ENCODE measurements at regions not wholly inside any gene's neighbourhood (a gene's known extent, or its start where the extent isn't known, plus 50 kb on each side); places are given as distances from the start of the nearest gene placed in this dataset.
"Not testable (repeated sequence)": the region's sequence is repeated elsewhere in the genome, so short reads cannot be mapped to it uniquely, and the experiment has no call there.

- no peak for DNase-seq (ENCODE audit: low spot score)
These were observed 605.8 kb upstream of the CDH11 start for GRCh38 chr16:65727534-65728137.

- DNase-seq (ENCODE audit: low spot score): no peak
These were observed 603.4 kb upstream of the CDH11 start for GRCh38 chr16:65725156-65725845.

- DNase-seq (ENCODE audit: low spot score): no peak
These were observed 600.6 kb upstream of the CDH11 start for GRCh38 chr16:65722429-65722828.

GRCh38 chr16:65717846-65718245 is 596.0 kb upstream of the CDH11 start:
- no peak for DNase-seq (ENCODE audit: low spot score)

GRCh38 chr16:65716737-65717700 is 595.2 kb upstream of the CDH11 start:
- DNase-seq (ENCODE audit: low spot score): no peak

GRCh38 chr16:65713181-65713808 is 591.4 kb upstream of the CDH11 start:
- DNase-seq (ENCODE audit: low spot score): no peak

- DNase-seq (ENCODE audit: low spot score): no peak
These were observed 588.2 kb upstream of the CDH11 start for GRCh38 chr16:65710107-65710506.

GRCh38 chr16:65704866-65705265 is 583.0 kb upstream of the CDH11 start:
- no peak for DNase-seq (ENCODE audit: low spot score)

- DNase-seq (ENCODE audit: low spot score): no peak
These were observed 581.0 kb upstream of the CDH11 start for GRCh38 chr16:65702707-65703402.

GRCh38 chr16:65700596-65700995 is 578.7 kb upstream of the CDH11 start:
- no peak for DNase-seq (ENCODE audit: low spot score)

- no peak for DNase-seq (ENCODE audit: low spot score)
These were observed 577.0 kb upstream of the CDH11 start for GRCh38 chr16:65698791-65699321.

- DNase-seq (ENCODE audit: low spot score): no peak
These were observed 575.7 kb upstream of the CDH11 start for GRCh38 chr16:65697521-65697920.

GRCh38 chr16:65697065-65697464 is 575.2 kb upstream of the CDH11 start:
- no peak for DNase-seq (ENCODE audit: low spot score)

- DNase-seq (ENCODE audit: low spot score): not testable (repeated sequence)
These were observed 570.0 kb upstream of the CDH11 start for GRCh38 chr16:65691846-65692245.

- no peak for DNase-seq (ENCODE audit: low spot score)
These were observed 567.9 kb upstream of the CDH11 start for GRCh38 chr16:65689726-65690125.

- no peak for DNase-seq (ENCODE audit: low spot score)
These were observed 566.4 kb upstream of the CDH11 start for GRCh38 chr16:65688301-65688700.

- no peak for DNase-seq (ENCODE audit: low spot score)
These were observed 562.4 kb upstream of the CDH11 start for GRCh38 chr16:65684230-65684629.

- DNase-seq (ENCODE audit: low spot score): no peak
These were observed 559.5 kb upstream of the CDH11 start for GRCh38 chr16:65681406-65681805.

GRCh38 chr16:65679785-65680184 is 557.9 kb upstream of the CDH11 start:
- no peak for DNase-seq (ENCODE audit: low spot score)

- no peak for DNase-seq (ENCODE audit: low spot score)
These were observed 553.3 kb upstream of the CDH11 start for GRCh38 chr16:65675161-65675560.

- no peak for DNase-seq (ENCODE audit: low spot score)
These were observed 551.1 kb upstream of the CDH11 start for GRCh38 chr16:65672960-65673359.
